ENCODE measurements at regions not wholly inside any gene's neighbourhood (a gene's known extent, or its start where the extent isn't known, plus 50 kb on each side); places are given as distances from the start of the nearest gene placed in this dataset.
"Not testable (repeated sequence)": the region's sequence is repeated elsewhere in the genome, so short reads cannot be mapped to it uniquely, and the experiment has no call there.

- H3K4me3 ChIP-seq (ENCODE audit: low read depth, low read length) = no peak overlapping the region
- H3K36me3 ChIP-seq (ENCODE audit: insufficient read depth, low read length) = no peaks in the 10 kb centered on the region
- H3K79me2 ChIP-seq (ENCODE audit: control insufficient read depth, insufficient read depth, low read length, unreplicated experiment) = no peaks in the 10 kb centered on the region
- no peaks in the 10 kb centered on the region for H3K27me3 ChIP-seq (ENCODE audit: insufficient read depth, low read length)
- no peak overlapping the region for H3K27ac ChIP-seq (ENCODE audit: low read depth, low read length)
- peaks cover 6% of the 10 kb centered on the region for H3K4me1 ChIP-seq (ENCODE audit: control insufficient read depth, insufficient read depth, low read length, unreplicated experiment)
- H2AFZ ChIP-seq (ENCODE audit: low read length, unreplicated experiment) = no peak overlapping the region
Observed at GRCh38 chr2:160568856-160569255, 75.2 kb upstream of the RBMS1 start.

DNA sequence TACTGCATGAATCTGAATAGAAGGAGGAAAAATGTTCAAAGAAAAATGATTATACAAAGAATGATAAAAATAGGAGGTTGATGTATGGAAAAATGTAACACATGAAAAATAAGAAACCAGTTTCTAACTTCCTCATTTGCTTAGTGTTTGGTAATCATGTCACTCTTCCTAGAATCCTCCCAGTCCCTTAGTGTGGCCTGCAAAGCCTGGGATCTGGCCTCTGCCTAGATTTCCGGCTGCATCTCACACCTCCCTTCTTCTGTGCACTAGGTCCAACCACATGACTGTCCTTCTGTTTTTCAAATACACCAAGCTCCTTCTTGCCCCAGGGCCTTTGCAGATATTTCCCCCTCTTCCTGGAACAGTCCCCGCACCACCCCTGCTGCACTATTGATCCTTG is 76.8 kb upstream of the RBMS1 start:
- no peaks in the 10 kb centered on the region for H3K36me3 ChIP-seq (ENCODE audit: insufficient read depth, low read length)
- H3K79me2 ChIP-seq (ENCODE audit: control insufficient read depth, insufficient read depth, low read length, unreplicated experiment) = no peaks in the 10 kb centered on the region
- H3K4me1 ChIP-seq (ENCODE audit: control insufficient read depth, insufficient read depth, low read length, unreplicated experiment) = peaks cover 19% of the 10 kb centered on the region
- no peak overlapping the region for H2AFZ ChIP-seq (ENCODE audit: low read length, unreplicated experiment)
- H3K4me3 ChIP-seq (ENCODE audit: low read depth, low read length) = no peak overlapping the region
- no peaks in the 10 kb centered on the region for H3K27me3 ChIP-seq (ENCODE audit: insufficient read depth, low read length)
- H3K27ac ChIP-seq (ENCODE audit: low read depth, low read length) = no peak overlapping the region

- H2AFZ ChIP-seq (ENCODE audit: low read length, unreplicated experiment) = no peak overlapping the region
- no peaks in the 10 kb centered on the region for H3K79me2 ChIP-seq (ENCODE audit: control insufficient read depth, insufficient read depth, low read length, unreplicated experiment)
- H3K4me3 ChIP-seq (ENCODE audit: low read depth, low read length) = no peak overlapping the region
- peak overlapping the region; percentile 81 for H3K27ac ChIP-seq (ENCODE audit: low read depth, low read length)
- H3K4me1 ChIP-seq (ENCODE audit: control insufficient read depth, insufficient read depth, low read length, unreplicated experiment) = peaks cover 30% of the 10 kb centered on the region
- no peaks in the 10 kb centered on the region for H3K27me3 ChIP-seq (ENCODE audit: insufficient read depth, low read length)
- H3K36me3 ChIP-seq (ENCODE audit: insufficient read depth, low read length) = no peaks in the 10 kb centered on the region
Observed at GRCh38 chr2:160574468-160575140, 81.0 kb upstream of the RBMS1 start.

DNA sequence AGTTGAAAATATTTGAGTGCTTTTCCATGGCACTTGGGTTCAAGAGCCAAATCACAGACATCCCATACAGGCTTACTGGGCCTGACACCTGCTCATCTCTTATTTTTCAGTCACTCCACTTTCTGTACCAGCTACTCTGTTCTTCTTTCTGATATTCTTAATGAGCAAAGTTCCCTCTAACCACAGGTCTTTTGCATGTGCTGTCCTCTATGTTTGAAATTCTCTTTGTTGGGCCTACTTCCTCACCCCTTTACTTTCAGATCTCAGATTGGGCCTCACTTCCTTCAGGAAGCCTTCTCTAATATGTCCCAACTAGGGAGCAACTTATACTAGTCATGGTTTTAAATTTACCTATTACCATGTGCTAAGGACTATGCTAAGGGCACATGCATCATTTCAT is 81.8 kb upstream of the RBMS1 start:
- H3K36me3 ChIP-seq (ENCODE audit: insufficient read depth, low read length) = no peaks in the 10 kb centered on the region
- no peaks in the 10 kb centered on the region for H3K79me2 ChIP-seq (ENCODE audit: control insufficient read depth, insufficient read depth, low read length, unreplicated experiment)
- H3K4me1 ChIP-seq (ENCODE audit: control insufficient read depth, insufficient read depth, low read length, unreplicated experiment) = peaks cover 30% of the 10 kb centered on the region
- H3K4me3 ChIP-seq (ENCODE audit: low read depth, low read length) = peak overlapping the region; percentile 15; the same call in 1 of the 2 replicates
- H2AFZ ChIP-seq (ENCODE audit: low read length, unreplicated experiment) = no peak overlapping the region
- H3K27me3 ChIP-seq (ENCODE audit: insufficient read depth, low read length) = no peaks in the 10 kb centered on the region
- H3K27ac ChIP-seq (ENCODE audit: low read depth, low read length) = peak overlapping the region; percentile 81

GRCh38 chr2:160576054-160576499 is 82.5 kb upstream of the RBMS1 start:
- Histone ChIP-seq H2AFZ (ENCODE audit: low read length, unreplicated experiment) (no peak overlapping the region), H3K27ac (ENCODE audit: low read depth, low read length) (peak overlapping the region; percentile 81)

DNA sequence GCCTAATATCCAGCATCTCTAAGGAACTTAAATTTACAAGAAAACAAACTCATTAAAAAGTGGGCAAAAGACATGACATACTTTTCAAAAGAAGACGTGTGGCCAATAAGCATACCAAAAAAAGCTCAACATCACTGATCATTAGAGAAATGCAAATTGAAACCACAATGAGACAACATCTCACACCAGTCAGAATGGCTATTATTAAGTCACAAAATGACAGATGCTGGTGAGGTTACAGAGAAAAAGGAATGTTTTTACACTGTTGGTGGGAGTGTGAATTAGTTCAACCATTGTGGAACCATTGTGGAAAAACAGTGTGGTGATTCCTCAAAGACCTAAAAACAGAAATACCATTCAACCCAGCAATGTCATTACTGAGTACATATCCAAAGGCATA is 83.5 kb upstream of the RBMS1 start:
- not testable (repeated sequence) for H3K27me3 ChIP-seq (ENCODE audit: insufficient read depth, low read length); H3K79me2 ChIP-seq (ENCODE audit: control insufficient read depth, insufficient read depth, low read length, unreplicated experiment); H3K4me3 ChIP-seq (ENCODE audit: low read depth, low read length); H2AFZ ChIP-seq (ENCODE audit: low read length, unreplicated experiment); H3K36me3 ChIP-seq (ENCODE audit: insufficient read depth, low read length)
- Histone ChIP-seq H3K27ac (ENCODE audit: low read depth, low read length) (peak overlapping the region; percentile 81), H3K4me1 (ENCODE audit: control insufficient read depth, insufficient read depth, low read length, unreplicated experiment) (peaks cover 30% of the 10 kb centered on the region)

More at GRCh38 chr2:160576054-160576499, 82.5 kb upstream of the RBMS1 start:
- Histone ChIP-seq H3K4me1 (ENCODE audit: control insufficient read depth, insufficient read depth, low read length, unreplicated experiment) (peaks cover 30% of the 10 kb centered on the region), H3K36me3 (ENCODE audit: insufficient read depth, low read length) (no peaks in the 10 kb centered on the region), H3K79me2 (ENCODE audit: control insufficient read depth, insufficient read depth, low read length, unreplicated experiment) (no peaks in the 10 kb centered on the region), H3K27me3 (ENCODE audit: insufficient read depth, low read length) (no peaks in the 10 kb centered on the region), H3K4me3 (ENCODE audit: low read depth, low read length) (no peak overlapping the region)

DNA sequence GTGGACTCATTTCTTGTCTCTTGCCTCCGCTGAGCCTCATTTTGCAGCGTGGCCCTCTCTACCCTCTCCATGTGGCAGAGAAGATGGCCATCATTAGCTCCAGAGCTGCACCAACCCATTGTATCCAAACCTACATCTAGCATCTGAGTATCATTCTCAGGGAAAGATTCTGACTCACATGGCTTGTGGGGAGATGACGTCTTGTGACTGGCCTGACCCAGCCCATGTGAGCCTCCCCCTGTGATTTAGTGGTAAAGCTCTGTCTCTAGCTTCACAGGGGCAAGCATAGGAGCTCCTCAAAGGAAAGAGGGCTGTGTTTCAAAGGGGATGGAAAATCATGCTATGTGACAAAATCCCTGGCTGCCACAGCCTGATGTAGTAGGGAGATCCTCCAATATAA is 87.4 kb upstream of the RBMS1 start:
- no peak overlapping the region for H3K27ac ChIP-seq (ENCODE audit: low read depth, low read length)

DNA sequence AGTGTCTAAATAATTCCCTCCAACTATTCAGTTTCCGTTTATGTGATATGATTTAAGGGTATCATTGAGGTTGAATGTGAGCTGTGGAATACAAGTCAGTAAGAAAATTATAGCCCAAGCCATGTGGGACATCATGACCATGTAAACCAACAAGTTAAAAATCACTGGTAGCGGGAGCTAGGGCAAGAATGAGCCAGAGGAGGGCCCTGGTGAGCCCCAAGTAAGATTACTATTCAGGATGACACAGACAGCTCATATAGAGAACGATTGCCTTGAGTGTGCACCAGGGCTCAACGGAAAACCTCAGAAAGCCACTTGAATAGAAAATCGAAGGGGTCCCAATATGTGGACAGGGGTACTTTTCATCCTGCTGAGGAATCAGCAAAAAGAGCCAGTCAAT is 87.8 kb upstream of the RBMS1 start:
- Histone ChIP-seq H3K27me3 (ENCODE audit: insufficient read depth, low read length) (no peaks in the 10 kb centered on the region), H3K36me3 (ENCODE audit: insufficient read depth, low read length) (no peaks in the 10 kb centered on the region), H3K79me2 (ENCODE audit: control insufficient read depth, insufficient read depth, low read length, unreplicated experiment) (no peaks in the 10 kb centered on the region), H3K4me3 (ENCODE audit: low read depth, low read length) (no peak overlapping the region), H2AFZ (ENCODE audit: low read length, unreplicated experiment) (no peak overlapping the region), H3K4me1 (ENCODE audit: control insufficient read depth, insufficient read depth, low read length, unreplicated experiment) (peaks cover 30% of the 10 kb centered on the region), H3K27ac (ENCODE audit: low read depth, low read length) (no peak overlapping the region)

More for the DNA sequence above, 87.4 kb upstream of the RBMS1 start:
- H3K4me3 ChIP-seq (ENCODE audit: low read depth, low read length) = no peak overlapping the region
- H3K36me3 ChIP-seq (ENCODE audit: insufficient read depth, low read length) = no peaks in the 10 kb centered on the region
- no peaks in the 10 kb centered on the region for H3K79me2 ChIP-seq (ENCODE audit: control insufficient read depth, insufficient read depth, low read length, unreplicated experiment)
- H3K4me1 ChIP-seq (ENCODE audit: control insufficient read depth, insufficient read depth, low read length, unreplicated experiment) = peaks cover 34% of the 10 kb centered on the region
- H3K27me3 ChIP-seq (ENCODE audit: insufficient read depth, low read length) = no peaks in the 10 kb centered on the region
- H2AFZ ChIP-seq (ENCODE audit: low read length, unreplicated experiment) = no peak overlapping the region

- peak overlapping the region; percentile 71; the same call in 1 of the 2 replicates for H3K27ac ChIP-seq (ENCODE audit: low read depth, low read length)
- H3K36me3 ChIP-seq (ENCODE audit: insufficient read depth, low read length) = no peaks in the 10 kb centered on the region
Observed at GRCh38 chr2:160582081-160582480, 88.5 kb upstream of the RBMS1 start.

DNA sequence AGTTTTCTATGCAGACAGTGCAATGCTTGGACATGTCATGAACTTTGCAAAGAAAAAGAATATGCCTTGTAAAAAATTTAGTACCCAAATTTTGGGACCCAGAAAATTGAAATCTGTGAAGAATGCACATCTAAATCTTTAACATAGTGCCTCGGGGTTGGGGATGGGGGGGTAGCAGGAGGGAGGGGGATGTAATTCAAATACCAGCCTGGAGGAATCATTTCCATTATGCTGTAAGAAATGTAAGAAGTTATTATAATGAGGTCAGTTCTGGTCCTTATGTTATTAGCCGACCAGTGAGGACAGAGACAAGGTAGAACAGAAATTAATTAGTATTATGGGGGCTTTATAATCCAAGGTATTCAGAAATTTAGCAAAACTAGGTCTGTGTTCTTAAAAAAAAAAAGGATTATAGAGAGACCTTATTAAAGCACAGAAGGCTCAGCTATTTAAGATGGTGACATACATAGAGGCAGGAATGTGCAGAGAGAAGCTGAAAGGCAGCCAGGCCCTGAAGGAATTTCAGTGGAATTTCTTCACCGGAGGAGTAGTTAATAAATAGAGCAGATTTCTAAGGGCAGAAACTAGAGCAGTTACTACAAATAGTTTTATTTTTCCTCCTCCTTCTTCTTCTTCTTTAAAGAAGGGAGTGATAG is 89.0 kb upstream of the RBMS1 start:
- Histone ChIP-seq H3K4me3 (ENCODE audit: low read depth, low read length) (no peak overlapping the region), H3K27ac (ENCODE audit: low read depth, low read length) (peak overlapping the region; percentile 71), H3K27me3 (ENCODE audit: insufficient read depth, low read length) (no peaks in the 10 kb centered on the region), H3K4me1 (ENCODE audit: control insufficient read depth, insufficient read depth, low read length, unreplicated experiment) (peaks cover 23% of the 10 kb centered on the region), H2AFZ (ENCODE audit: low read length, unreplicated experiment) (peak overlapping the region; percentile 54), H3K79me2 (ENCODE audit: control insufficient read depth, insufficient read depth, low read length, unreplicated experiment) (no peaks in the 10 kb centered on the region), H3K36me3 (ENCODE audit: insufficient read depth, low read length) (no peaks in the 10 kb centered on the region)

More at GRCh38 chr2:160582081-160582480, 88.5 kb upstream of the RBMS1 start:
- H3K27me3 ChIP-seq (ENCODE audit: insufficient read depth, low read length) = no peaks in the 10 kb centered on the region
- no peaks in the 10 kb centered on the region for H3K79me2 ChIP-seq (ENCODE audit: control insufficient read depth, insufficient read depth, low read length, unreplicated experiment)
- H2AFZ ChIP-seq (ENCODE audit: low read length, unreplicated experiment) = no peak overlapping the region
- no peak overlapping the region for H3K4me3 ChIP-seq (ENCODE audit: low read depth, low read length)
- peaks cover 23% of the 10 kb centered on the region for H3K4me1 ChIP-seq (ENCODE audit: control insufficient read depth, insufficient read depth, low read length, unreplicated experiment)

DNA sequence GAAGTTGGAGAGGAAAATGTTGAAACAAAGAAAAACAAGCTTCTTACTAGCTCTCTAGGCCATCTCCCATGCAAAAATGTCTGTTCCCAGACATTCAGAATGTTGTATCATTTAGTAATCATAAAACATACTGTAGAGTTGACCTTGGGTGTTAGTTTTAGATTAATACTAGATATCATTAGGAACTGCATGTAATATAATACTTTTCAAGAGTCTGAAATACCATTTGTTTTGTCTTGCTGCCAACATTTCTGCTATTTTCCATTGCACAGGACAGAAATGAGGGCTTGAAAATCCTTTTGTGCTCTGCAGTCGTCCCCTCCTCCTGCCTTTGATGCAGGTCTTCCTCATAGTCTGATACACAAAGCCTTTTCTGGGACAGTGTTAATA is 89.5 kb upstream of the RBMS1 start:
- peak overlapping the region; percentile 54 for H2AFZ ChIP-seq (ENCODE audit: low read length, unreplicated experiment)
- no peak overlapping the region for H3K4me3 ChIP-seq (ENCODE audit: low read depth, low read length)
- H3K36me3 ChIP-seq (ENCODE audit: insufficient read depth, low read length) = no peaks in the 10 kb centered on the region
- no peaks in the 10 kb centered on the region for H3K79me2 ChIP-seq (ENCODE audit: control insufficient read depth, insufficient read depth, low read length, unreplicated experiment)
- H3K4me1 ChIP-seq (ENCODE audit: control insufficient read depth, insufficient read depth, low read length, unreplicated experiment) = peaks cover 23% of the 10 kb centered on the region
- no peaks in the 10 kb centered on the region for H3K27me3 ChIP-seq (ENCODE audit: insufficient read depth, low read length)
- peak overlapping the region; percentile 71 for H3K27ac ChIP-seq (ENCODE audit: low read depth, low read length)

Measured in ACC112 (cell line).